Endothelial cell of umbilical vein (primary cell): ENCODE measurements at regions not wholly inside any gene's neighbourhood (a gene's known extent, or its start where the extent isn't known, plus 50 kb on each side); places are given as distances from the start of the nearest gene placed in this dataset.

ENCODE experiments used
- BruUV-seq: library from RNA; stranded (reverse); fragments of 400-500 nt; replicated peaks from 2 replicates; lab custom pipeline; 2021; lab: Mats Ljungman, UMichigan
- CTCF ChIA-PET: fragments of 300-600, 350-600 bp; sonication (Branson Sonifier 250); formaldehyde crosslinking; loops from one replicate; lab custom pipeline; 2021; ENCODE audit warnings: antibody characterized with exemption, inconsistent platforms; lab: Charles Lee
- POLR2A ChIA-PET: fragments of 300-600, 350-600 bp; sonication (Branson Sonifier 250); formaldehyde crosslinking; loops from one replicate; lab custom pipeline; 2021; ENCODE audit warnings: antibody characterized with exemption, inconsistent platforms; lab: Charles Lee
- DNase-seq: peaks from one replicate; pipeline ENCODE4 v3.0.0-alpha.2; 2011; ENCODE audit warnings: low read depth, low spot score
- FAIRE-seq: peaks from 2 replicates; lab custom pipeline; 2011; peaks lifted over from hg19 to GRCh38; lab: Jason Lieb, UNC
- H2AFZ ChIP-seq: 2 replicates; pipeline ENCODE4 v1.6.0; 2012; ENCODE audit warnings: low read depth, low read length, control low read depth, inconsistent platforms
- H3K27ac ChIP-seq: 2 replicates; pipeline ENCODE4 v1.5.1; 2011; ENCODE audit warnings: low read depth, mild to moderate bottlenecking, control low read depth, low read length, moderate library complexity; ENCODE audit not compliant: insufficient read depth
- H3K27me3 ChIP-seq, 2 experiments: 2 replicates each; pipeline versions ENCODE4 v1.6.0 to v1.6.1; 2011; ENCODE audit warnings: low read length in 2 of 2, mixed read lengths in 1 of 2; ENCODE audit not compliant: control insufficient read depth in 2 of 2, insufficient read depth in 2 of 2
- H3K36me3 ChIP-seq, 2 experiments: 2 replicates in 1 of 2; 3 replicates in 1 of 2; pipeline ENCODE4 v1.5.1; 2011; ENCODE audit warnings: low read length in 2 of 2, mild to moderate bottlenecking in 1 of 2, moderate library complexity in 1 of 2; ENCODE audit not compliant: control insufficient read depth in 2 of 2, insufficient read depth in 2 of 2; ENCODE audit errors: extremely low read depth in 1 of 2
- H3K4me1 ChIP-seq: 3 replicates; pipeline ENCODE4 v1.5.1; 2011; ENCODE audit warnings: mild to moderate bottlenecking, low read length; ENCODE audit not compliant: control insufficient read depth, insufficient read depth; ENCODE audit errors: extremely low read depth
- H3K4me2 ChIP-seq: 2 replicates; pipeline ENCODE4 v1.6.1; 2011; ENCODE audit warnings: low read length, control low read depth, mixed read lengths; ENCODE audit not compliant: insufficient read depth
- H3K4me3 ChIP-seq, 3 experiments: fragments of 200-600 bp in 1 of 3; sonication (generic), shearing (Covaris generic) in 1 of 3; replicated peaks in 1 of 3; 2 replicates each; pipeline ENCODE4 v1.5.1; 2011 to 2016; ENCODE audit warnings: control low read depth in 3 of 3, low read length in 3 of 3, mild to moderate bottlenecking in 2 of 3, inconsistent platforms in 1 of 3, low read depth in 1 of 3, moderate library complexity in 1 of 3; ENCODE audit not compliant: insufficient read depth in 1 of 3
- H3K79me2 ChIP-seq: 2 replicates; pipeline ENCODE4 v1.6.0; 2012; ENCODE audit warnings: low read length, inconsistent platforms; ENCODE audit not compliant: control insufficient read depth, insufficient read depth
- H3K9ac ChIP-seq: replicated peaks from 2 replicates; pipeline ENCODE3; 2011; ENCODE audit warnings: low read length, control low read depth; ENCODE audit not compliant: insufficient read depth; ENCODE audit errors: extremely low read depth
- H3K9me1 ChIP-seq: replicated peaks from 3 replicates; pipeline ENCODE4 v1.6.0; 2011; ENCODE audit warnings: mild to moderate bottlenecking, low read length; ENCODE audit not compliant: control insufficient read depth, insufficient read depth; ENCODE audit errors: extremely low read depth
- H3K9me3 ChIP-seq: replicated peaks from 2 replicates; pipeline ENCODE4 v1.5.1; 2012; ENCODE audit warnings: low read length, inconsistent platforms; ENCODE audit not compliant: control insufficient read depth, insufficient read depth
- H4K20me1 ChIP-seq: replicated peaks from 2 replicates; pipeline ENCODE3; 2011; ENCODE audit warnings: mild to moderate bottlenecking, low read length; ENCODE audit not compliant: control insufficient read depth, insufficient read depth; ENCODE audit errors: extremely low read depth
- EZH2 ChIP-seq: IDR thresholded peaks from 2 replicates; pipeline ENCODE4 v1.6.1; 2012; ENCODE audit warnings: borderline replicate concordance, low read depth, mild to moderate bottlenecking, moderate library complexity, low read length, inconsistent platforms; ENCODE audit not compliant: severe bottlenecking
- FOS ChIP-seq: IDR thresholded peaks from 2 replicates; pipeline ENCODE4 v1.6.1; 2011; ENCODE audit warnings: mild to moderate bottlenecking, low read length, moderate library complexity, borderline replicate concordance; ENCODE audit not compliant: insufficient read depth
- GATA2 ChIP-seq: IDR thresholded peaks from 2 replicates; pipeline ENCODE4 v1.7.0; 2011; ENCODE audit warnings: low read depth, mild to moderate bottlenecking, moderate library complexity, mixed read lengths, low read length; ENCODE audit not compliant: insufficient read length, insufficient read depth
- JUN ChIP-seq: IDR thresholded peaks from 2 replicates; pipeline ENCODE4 v1.6.1; 2011; ENCODE audit warnings: borderline replicate concordance, low read depth; ENCODE audit not compliant: insufficient read length, insufficient read depth
- MYC ChIP-seq: IDR thresholded peaks from one replicate; pipeline ENCODE4 v1.6.1; 2011; ENCODE audit warnings: mild to moderate bottlenecking, low read depth, low read length
- POLR2A ChIP-seq: IDR thresholded peaks from 2 replicates; pipeline ENCODE4 v1.6.1; 2012; ENCODE audit warnings: low read depth, mild to moderate bottlenecking, control low read depth, low read length
- POLR2AphosphoS5 ChIP-seq: IDR thresholded peaks from 2 replicates; pipeline ENCODE4 v1.6.1; 2012; ENCODE audit warnings: low read depth, mild to moderate bottlenecking, control low read depth, low read length, moderate library complexity; ENCODE audit not compliant: insufficient read depth
- dilution Hi-C: fragments of 300-500 bp; cut with MboI; formaldehyde crosslinking; loops from one replicate; pipeline ENCODE4 v1.15.0; 2019; ENCODE audit warnings: low sequenced_read_pairs; ENCODE audit not compliant: extremely low pct_ligation_motif_present
- intact Hi-C: fragments of 100-400 bp; cut with micrococcal nuclease; formaldehyde crosslinking; loops from one replicate; pipeline ENCODE4 v1.10.0; 2022
- TF ChIP-seq, protein P1 (sequence below): IDR thresholded peaks from 2 replicates; pipeline ENCODE4 v1.6.1; 2011; ENCODE audit not compliant: insufficient read depth, insufficient read length
- TF ChIP-seq, protein P2 (sequence below), 2 donors: IDR thresholded peaks; 1 replicate in 1 of 2; 2 replicates in 1 of 2; pipeline ENCODE4 v1.5.1; 2011; ENCODE audit warnings: low read length in 2 of 2, mild to moderate bottlenecking in 2 of 2, moderate library complexity in 2 of 2, control low read depth in 1 of 2, inconsistent platforms in 1 of 2, low read depth in 1 of 2; ENCODE audit not compliant: insufficient read depth in 1 of 2; ENCODE audit errors: extremely low read depth in 1 of 2

DNA sequence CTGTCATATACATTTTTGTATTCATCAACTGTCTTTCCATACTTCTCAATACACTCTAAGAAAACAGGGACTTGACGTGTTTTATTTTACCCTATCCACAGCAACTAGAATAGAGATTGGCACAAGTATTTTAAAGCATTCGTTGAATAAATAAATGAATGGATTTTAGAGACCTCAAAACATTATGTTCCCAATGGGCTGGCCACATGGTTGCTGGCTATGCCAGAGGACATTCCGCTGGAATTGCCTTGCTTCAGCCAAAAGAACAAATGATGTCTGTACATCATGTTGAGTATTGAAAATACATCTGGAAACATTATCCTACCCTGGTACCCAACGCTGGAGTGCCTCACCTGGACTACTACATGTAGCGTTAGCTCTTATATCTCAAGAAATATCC lies 132.8 kb upstream of the RAP1B start:
- FAIRE-seq = no peak
- Histone ChIP-seq H3K9ac (no peak overlapping the region), H3K9me3 (no peaks in the 10 kb centered on the region), H3K4me2 (no peak overlapping the region), H3K4me3 (no peak overlapping the region), H3K27me3 (no peaks in the 10 kb centered on the region), H3K36me3 (no peaks in the 10 kb centered on the region), H3K4me1 (no peaks in the 10 kb centered on the region), H3K9me1 (no peaks in the 10 kb centered on the region), H2AFZ (no peak overlapping the region), H3K27ac (no peak overlapping the region), H4K20me1 (no peaks in the 10 kb centered on the region), H3K79me2 (no peaks in the 10 kb centered on the region)
- POLR2A ChIA-PET = no interaction called here
- intact Hi-C loops (no loop called here), dilution Hi-C loops (no loop called here)
- CTCF ChIA-PET = no interaction called here
- BruUV-seq = no TSS peak
- DNase-seq = no peak
- TF ChIP-seq, protein P1, sequence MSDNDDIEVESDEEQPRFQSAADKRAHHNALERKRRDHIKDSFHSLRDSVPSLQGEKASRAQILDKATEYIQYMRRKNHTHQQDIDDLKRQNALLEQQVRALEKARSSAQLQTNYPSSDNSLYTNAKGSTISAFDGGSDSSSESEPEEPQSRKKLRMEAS = no peak
- TF ChIP-seq GATA2 (no peak), MYC (no peak), FOS (no peak), POLR2AphosphoS5 (no peak), EZH2 (no peak), POLR2A (no peak), JUN (no peak)
- TF ChIP-seq, protein P2, sequence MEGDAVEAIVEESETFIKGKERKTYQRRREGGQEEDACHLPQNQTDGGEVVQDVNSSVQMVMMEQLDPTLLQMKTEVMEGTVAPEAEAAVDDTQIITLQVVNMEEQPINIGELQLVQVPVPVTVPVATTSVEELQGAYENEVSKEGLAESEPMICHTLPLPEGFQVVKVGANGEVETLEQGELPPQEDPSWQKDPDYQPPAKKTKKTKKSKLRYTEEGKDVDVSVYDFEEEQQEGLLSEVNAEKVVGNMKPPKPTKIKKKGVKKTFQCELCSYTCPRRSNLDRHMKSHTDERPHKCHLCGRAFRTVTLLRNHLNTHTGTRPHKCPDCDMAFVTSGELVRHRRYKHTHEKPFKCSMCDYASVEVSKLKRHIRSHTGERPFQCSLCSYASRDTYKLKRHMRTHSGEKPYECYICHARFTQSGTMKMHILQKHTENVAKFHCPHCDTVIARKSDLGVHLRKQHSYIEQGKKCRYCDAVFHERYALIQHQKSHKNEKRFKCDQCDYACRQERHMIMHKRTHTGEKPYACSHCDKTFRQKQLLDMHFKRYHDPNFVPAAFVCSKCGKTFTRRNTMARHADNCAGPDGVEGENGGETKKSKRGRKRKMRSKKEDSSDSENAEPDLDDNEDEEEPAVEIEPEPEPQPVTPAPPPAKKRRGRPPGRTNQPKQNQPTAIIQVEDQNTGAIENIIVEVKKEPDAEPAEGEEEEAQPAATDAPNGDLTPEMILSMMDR (IDR thresholded peaks at IDR 0.05; ENCODE audit: extremely low read depth in 1 of 2, insufficient read depth in 1 of 2, low read depth in 1 of 2, low read length in 2 of 2) = no peak
